ENCODE measurements at regions not wholly inside any gene's neighbourhood (a gene's known extent, or its start where the extent isn't known, plus 50 kb on each side); places are given as distances from the start of the nearest gene placed in this dataset.
"Not testable (repeated sequence)": the region's sequence is repeated elsewhere in the genome, so short reads cannot be mapped to it uniquely, and the experiment has no call there.

DNA sequence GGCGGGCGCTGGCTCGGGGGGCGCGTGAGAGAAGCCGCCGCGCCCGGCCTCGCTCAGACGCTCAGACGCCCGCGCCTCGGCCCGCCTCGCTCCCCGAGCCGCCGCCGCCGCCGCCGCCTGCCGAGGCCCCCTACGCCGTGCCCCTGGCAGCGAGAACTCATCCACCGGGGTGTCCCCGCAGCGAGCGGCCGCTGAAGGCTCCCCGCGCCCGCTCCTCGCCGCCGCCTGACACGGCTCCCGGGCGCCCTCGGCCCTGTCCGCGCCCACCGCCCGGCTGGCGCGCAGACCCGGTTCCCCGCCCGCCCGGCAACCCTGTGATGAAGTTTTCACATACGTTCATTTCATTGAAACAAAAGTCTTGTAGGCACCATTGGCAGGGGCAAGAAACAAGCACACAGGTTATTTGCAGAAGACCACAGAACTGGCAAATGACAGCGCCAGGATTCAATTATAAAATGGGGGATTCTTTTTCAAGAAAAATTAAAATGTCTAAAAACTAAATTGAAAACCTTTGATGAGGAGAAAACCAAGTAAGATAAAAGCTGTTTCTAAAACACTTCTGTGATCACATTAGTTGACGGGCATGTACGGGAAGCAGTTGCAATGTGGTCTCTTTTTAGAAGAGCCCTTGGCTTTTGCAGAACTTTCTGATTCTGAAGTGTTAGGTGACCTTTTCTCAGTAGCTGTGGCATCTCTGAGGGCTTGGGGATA is 50.5 kb upstream of the TUBA3D start:
- H3K4me1 Mint-ChIP-seq: peaks cover 5% of the 10 kb centered on the region
- DNase-seq (ENCODE audit: low read depth, low spot score): peak; percentile 10
- TF ChIP-seq, protein P1, sequence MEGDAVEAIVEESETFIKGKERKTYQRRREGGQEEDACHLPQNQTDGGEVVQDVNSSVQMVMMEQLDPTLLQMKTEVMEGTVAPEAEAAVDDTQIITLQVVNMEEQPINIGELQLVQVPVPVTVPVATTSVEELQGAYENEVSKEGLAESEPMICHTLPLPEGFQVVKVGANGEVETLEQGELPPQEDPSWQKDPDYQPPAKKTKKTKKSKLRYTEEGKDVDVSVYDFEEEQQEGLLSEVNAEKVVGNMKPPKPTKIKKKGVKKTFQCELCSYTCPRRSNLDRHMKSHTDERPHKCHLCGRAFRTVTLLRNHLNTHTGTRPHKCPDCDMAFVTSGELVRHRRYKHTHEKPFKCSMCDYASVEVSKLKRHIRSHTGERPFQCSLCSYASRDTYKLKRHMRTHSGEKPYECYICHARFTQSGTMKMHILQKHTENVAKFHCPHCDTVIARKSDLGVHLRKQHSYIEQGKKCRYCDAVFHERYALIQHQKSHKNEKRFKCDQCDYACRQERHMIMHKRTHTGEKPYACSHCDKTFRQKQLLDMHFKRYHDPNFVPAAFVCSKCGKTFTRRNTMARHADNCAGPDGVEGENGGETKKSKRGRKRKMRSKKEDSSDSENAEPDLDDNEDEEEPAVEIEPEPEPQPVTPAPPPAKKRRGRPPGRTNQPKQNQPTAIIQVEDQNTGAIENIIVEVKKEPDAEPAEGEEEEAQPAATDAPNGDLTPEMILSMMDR (conservative IDR thresholded peaks at IDR 0.05): no peak
- no peak overlapping the region for H3K27ac Mint-ChIP-seq (ENCODE audit: unreplicated experiment)
- no peaks in the 10 kb centered on the region for H3K9me3 Mint-ChIP-seq
- H3K36me3 Mint-ChIP-seq (ENCODE audit: low read depth): peaks cover 6% of the 10 kb centered on the region
- H3K4me3 Mint-ChIP-seq: peak overlapping the region; percentile 70
- peaks cover 77% of the 10 kb centered on the region for H3K27me3 Mint-ChIP-seq (ENCODE audit: low read depth)

DNA sequence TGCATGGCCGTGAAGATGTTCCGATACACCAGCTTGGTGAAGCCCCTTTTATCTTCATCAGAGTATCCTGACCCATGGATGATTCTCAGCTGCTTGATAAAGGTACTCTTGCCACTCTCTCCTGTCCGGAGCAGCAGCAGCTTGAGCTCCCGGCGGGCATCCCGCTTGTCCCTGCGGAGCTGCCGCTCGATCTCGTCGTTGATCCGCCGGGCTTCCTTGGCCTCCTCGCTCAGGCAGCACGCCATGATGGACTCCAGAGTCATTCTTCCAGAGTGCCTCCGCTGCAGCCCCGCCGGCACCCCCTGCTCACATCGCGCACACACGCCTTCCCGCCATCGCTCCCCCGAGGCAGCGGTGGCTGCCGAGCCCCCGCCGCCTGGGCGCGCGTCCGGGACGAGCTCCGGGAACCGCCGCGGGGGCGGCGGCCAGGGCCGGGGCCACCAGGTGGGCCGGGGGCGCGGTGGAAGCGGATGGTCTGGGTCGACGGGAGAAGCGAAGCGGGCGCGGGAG is 51.3 kb upstream of the TUBA3D start:
- not testable (repeated sequence) for H3K9me3 Mint-ChIP-seq; H3K27ac Mint-ChIP-seq (ENCODE audit: unreplicated experiment); DNase-seq (ENCODE audit: low read depth, low spot score); H3K36me3 Mint-ChIP-seq (ENCODE audit: low read depth)
- peak overlapping the region; percentile 78 for H3K4me3 Mint-ChIP-seq
- peaks cover 12% of the 10 kb centered on the region for H3K4me1 Mint-ChIP-seq
- H3K27me3 Mint-ChIP-seq (ENCODE audit: low read depth): peaks cover 72% of the 10 kb centered on the region

DNA sequence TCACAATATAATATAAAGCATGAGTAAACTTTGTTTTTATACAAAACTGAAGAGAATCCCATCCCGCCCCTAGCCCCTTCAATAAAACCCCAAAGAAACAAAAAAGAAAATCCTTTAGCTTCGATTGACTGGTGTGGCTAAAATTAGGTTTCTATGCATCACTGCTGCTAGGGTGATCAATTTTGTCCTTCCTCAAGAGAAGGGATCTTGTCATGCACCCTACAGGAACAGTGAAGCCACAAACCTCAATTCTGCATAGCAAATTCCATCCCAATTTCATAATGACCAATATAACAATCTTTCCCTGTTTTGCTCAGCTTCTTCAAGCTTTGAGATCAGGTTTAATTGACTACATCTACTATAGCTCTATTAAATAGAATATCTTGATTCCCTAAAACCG is 55.2 kb upstream of the TUBA3D start:
- not testable (repeated sequence) for H3K9me3 Mint-ChIP-seq; H3K4me3 Mint-ChIP-seq; H3K36me3 Mint-ChIP-seq (ENCODE audit: low read depth); H3K27ac Mint-ChIP-seq (ENCODE audit: unreplicated experiment); DNase-seq (ENCODE audit: low read depth, low spot score)
- Mint-ChIP-seq H3K4me1 (peaks cover 21% of the 10 kb centered on the region), H3K27me3 (ENCODE audit: low read depth) (peaks cover 45% of the 10 kb centered on the region)

DNA sequence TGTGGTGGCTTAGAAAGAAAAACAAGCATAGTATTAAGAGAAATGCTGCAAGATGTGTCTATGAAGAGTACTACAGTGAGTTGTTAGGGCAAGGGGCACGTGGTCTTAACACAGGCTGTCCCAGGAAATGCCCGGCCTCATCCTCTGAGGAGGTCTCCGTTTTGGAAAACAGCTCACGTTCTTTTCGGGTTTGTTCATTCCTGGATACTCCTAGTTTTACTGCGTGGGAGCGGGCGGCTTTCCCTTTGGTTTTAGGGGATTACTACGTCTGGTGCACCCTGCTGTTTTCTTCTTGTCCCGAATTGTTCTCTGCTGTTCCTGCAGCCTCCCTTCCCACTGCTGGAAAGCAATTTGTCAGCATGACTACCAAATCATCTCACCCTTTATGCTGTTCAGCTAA is 55.5 kb upstream of the RAB6D start:
- Mint-ChIP-seq H3K27me3 (ENCODE audit: low read depth) (peaks cover 38% of the 10 kb centered on the region), H3K36me3 (ENCODE audit: low read depth) (peaks cover 6% of the 10 kb centered on the region), H3K9me3 (no peaks in the 10 kb centered on the region), H3K4me3 (no peak overlapping the region), H3K27ac (ENCODE audit: unreplicated experiment) (peak overlapping the region; percentile 37), H3K4me1 (peaks cover 21% of the 10 kb centered on the region)
- TF ChIP-seq, protein P1 (conservative IDR thresholded peaks at IDR 0.05): no peak
- no peak for DNase-seq (ENCODE audit: low read depth, low spot score)

DNA sequence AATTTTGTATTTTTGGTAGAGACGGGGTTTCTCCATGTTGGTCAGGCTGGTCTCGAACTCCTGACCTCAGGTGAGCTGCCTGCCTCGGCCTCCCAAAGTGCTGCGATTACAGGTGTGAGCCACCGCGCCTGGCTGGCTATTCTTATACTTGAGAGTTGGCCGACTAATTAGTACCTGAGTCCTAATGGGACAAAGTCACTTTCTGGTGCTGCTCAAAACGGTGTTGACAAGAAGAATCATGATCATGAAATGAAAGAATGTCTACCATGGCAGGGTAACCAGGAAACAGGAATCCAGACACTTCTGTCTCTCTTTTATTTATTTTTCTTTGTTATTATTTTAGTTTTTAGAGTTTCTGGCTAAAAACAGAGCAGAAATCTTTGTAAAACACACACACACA is 54.7 kb upstream of the RAB6D start:
- no peak for DNase-seq (ENCODE audit: low read depth, low spot score)
- TF ChIP-seq, protein P1 (conservative IDR thresholded peaks at IDR 0.05): no peak
- Mint-ChIP-seq H3K27me3 (ENCODE audit: low read depth) (peaks cover 30% of the 10 kb centered on the region), H3K27ac (ENCODE audit: unreplicated experiment) (no peak overlapping the region), H3K9me3 (no peaks in the 10 kb centered on the region), H3K36me3 (ENCODE audit: low read depth) (peaks cover 3% of the 10 kb centered on the region), H3K4me1 (peaks cover 21% of the 10 kb centered on the region), H3K4me3 (no peak overlapping the region)

DNA sequence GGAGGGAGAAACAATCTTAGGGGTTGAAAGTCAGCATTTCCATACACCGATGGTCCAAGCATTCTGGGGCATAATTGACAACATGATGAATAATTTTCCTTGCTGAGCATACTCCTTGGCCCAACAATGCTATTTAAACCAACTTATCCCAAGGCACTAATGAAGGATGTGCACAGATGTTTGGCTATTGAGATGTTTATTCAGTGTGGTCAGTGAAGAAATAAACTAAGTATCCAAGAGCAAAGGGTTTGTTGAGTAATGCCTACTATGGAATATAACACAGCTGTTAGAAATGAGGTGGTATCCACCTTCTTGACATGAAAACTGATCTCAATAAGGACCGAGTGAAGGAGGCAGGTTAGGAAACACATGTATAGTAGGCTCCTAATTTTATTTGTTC is 53.9 kb upstream of the RAB6D start:
- Mint-ChIP-seq H3K36me3 (ENCODE audit: low read depth) (no peaks in the 10 kb centered on the region), H3K27ac (ENCODE audit: unreplicated experiment) (no peak overlapping the region), H3K4me1 (peaks cover 26% of the 10 kb centered on the region), H3K9me3 (no peaks in the 10 kb centered on the region), H3K4me3 (no peak overlapping the region), H3K27me3 (ENCODE audit: low read depth) (peaks cover 22% of the 10 kb centered on the region)
- DNase-seq (ENCODE audit: low read depth, low spot score): no peak
- TF ChIP-seq, protein P1 (conservative IDR thresholded peaks at IDR 0.05): no peak
